T47D (cell line): ENCODE measurements at regions not wholly inside any gene's neighbourhood (a gene's known extent, or its start where the extent isn't known, plus 50 kb on each side); places are given as distances from the start of the nearest gene placed in this dataset.

ENCODE experiments used
- DNase-seq, 2 experiments: peaks; one replicate each; pipeline versions ENCODE4 v3.0.0 to v3.0.0-alpha.2; 2011 to 2012; ENCODE audit warnings: low read depth in 1 of 2, low spot score in 1 of 2
- JUND ChIP-seq: IDR thresholded peaks from 2 replicates; pipeline ENCODE4 v1.6.1; 2012; ENCODE audit warnings: low read depth
- in situ Hi-C: cut with HindIII; loops from 2 replicates; pipeline ENCODE4 v1.10.0; 2016; ENCODE audit warnings: low sequenced_read_pairs, low pct_unique_long_range_greater_than_20kb

- DNase-seq, result no peak
- no peak for TF ChIP-seq JUND
- in situ Hi-C loops, result no loop called here
Observed at GRCh38 chr16:6153901-6154300, 1056.3 kb upstream of the EEF2KMT start.

GRCh38 chr16:6149031-6149430, 1051.4 kb upstream of the EEF2KMT start:
- no peak for TF ChIP-seq JUND
- in situ Hi-C loops, result no loop called here
- DNase-seq, result no peak

- DNase-seq, result no peak
- no peak for TF ChIP-seq JUND
- in situ Hi-C loops, result no loop called here
Observed at GRCh38 chr16:6148361-6148760, 1050.8 kb upstream of the EEF2KMT start.

GRCh38 chr16:6146874-6147425, 1049.4 kb upstream of the EEF2KMT start:
- DNase-seq, result no peak
- TF ChIP-seq JUND, result no peak
- in situ Hi-C loops, result no loop called here

GRCh38 chr16:6146356-6146755, 1048.8 kb upstream of the EEF2KMT start:
- in situ Hi-C loops, result no loop called here
- no peak for DNase-seq
- no peak for TF ChIP-seq JUND

GRCh38 chr16:6144463-6144862, 1046.9 kb upstream of the EEF2KMT start:
- DNase-seq, result no peak
- in situ Hi-C loops, result no loop called here
- TF ChIP-seq JUND, result no peak

- in situ Hi-C loops, result no loop called here
- DNase-seq, result no peak
- TF ChIP-seq JUND, result no peak
Observed at GRCh38 chr16:6143020-6143419, 1045.4 kb upstream of the EEF2KMT start.

- in situ Hi-C loops, result no loop called here
- DNase-seq, result no peak
- no peak for TF ChIP-seq JUND
Observed at GRCh38 chr16:6133009-6133557, 1035.5 kb upstream of the EEF2KMT start.

GRCh38 chr16:6132121-6132520, 1034.5 kb upstream of the EEF2KMT start:
- no peak for TF ChIP-seq JUND

GRCh38 chr16:6131526-6132050, 1034.0 kb upstream of the EEF2KMT start:
- TF ChIP-seq JUND, result no peak
- no peak for DNase-seq
- in situ Hi-C loops, result no loop called here

More at GRCh38 chr16:6132121-6132520, 1034.5 kb upstream of the EEF2KMT start:
- DNase-seq, result no peak
- in situ Hi-C loops, result no loop called here

- TF ChIP-seq JUND, result no peak
- in situ Hi-C loops, result no loop called here
Observed at GRCh38 chr16:6125483-6126259, 1028.1 kb upstream of the EEF2KMT start.

GRCh38 chr16:6124136-6124535, 1026.5 kb upstream of the EEF2KMT start:
- no peak for TF ChIP-seq JUND
- in situ Hi-C loops, result no loop called here
- no peak for DNase-seq

More at GRCh38 chr16:6125483-6126259, 1028.1 kb upstream of the EEF2KMT start:
- no peak for DNase-seq

GRCh38 chr16:6122401-6122800, 1024.8 kb upstream of the EEF2KMT start:
- no peak for DNase-seq
- no peak for TF ChIP-seq JUND
- in situ Hi-C loops, result no loop called here

- in situ Hi-C loops, result no loop called here
- no peak for TF ChIP-seq JUND
- DNase-seq, result no peak
Observed at GRCh38 chr16:6114691-6115090, 1017.1 kb upstream of the EEF2KMT start.
